Thyroid gland (tissue), 4 donors: ENCODE measurements at regions not wholly inside any gene's neighbourhood (a gene's known extent, or its start where the extent isn't known, plus 50 kb on each side); places are given as distances from the start of the nearest gene placed in this dataset.

Experiments used
- POLR2A ChIP-seq, 2 donors: fragments of 450-650 bp; IDR thresholded peaks; one replicate each; pipeline ENCODE4 v1.6.1; 2017; ENCODE audit warnings: antibody characterized with exemption in 2 of 2, mild to moderate bottlenecking in 2 of 2, moderate library complexity in 1 of 2
- TF ChIP-seq, protein P1 (sequence below), 6 experiments: fragments of 200-600 bp in 3 of 6; fragments of 450-650 bp in 3 of 6; sonication (generic) in 3 of 6; IDR thresholded peaks; one replicate each; pipeline ENCODE4 v1.5.1; 2016 to 2019; ENCODE audit warnings: antibody characterized with exemption in 6 of 6, mild to moderate bottlenecking in 2 of 6, inconsistent platforms in 1 of 6, moderate library complexity in 1 of 6

GRCh38 chr1:65691972-65692371 lies 100.7 kb upstream of the PDE4B start:
- TF ChIP-seq, protein P1, sequence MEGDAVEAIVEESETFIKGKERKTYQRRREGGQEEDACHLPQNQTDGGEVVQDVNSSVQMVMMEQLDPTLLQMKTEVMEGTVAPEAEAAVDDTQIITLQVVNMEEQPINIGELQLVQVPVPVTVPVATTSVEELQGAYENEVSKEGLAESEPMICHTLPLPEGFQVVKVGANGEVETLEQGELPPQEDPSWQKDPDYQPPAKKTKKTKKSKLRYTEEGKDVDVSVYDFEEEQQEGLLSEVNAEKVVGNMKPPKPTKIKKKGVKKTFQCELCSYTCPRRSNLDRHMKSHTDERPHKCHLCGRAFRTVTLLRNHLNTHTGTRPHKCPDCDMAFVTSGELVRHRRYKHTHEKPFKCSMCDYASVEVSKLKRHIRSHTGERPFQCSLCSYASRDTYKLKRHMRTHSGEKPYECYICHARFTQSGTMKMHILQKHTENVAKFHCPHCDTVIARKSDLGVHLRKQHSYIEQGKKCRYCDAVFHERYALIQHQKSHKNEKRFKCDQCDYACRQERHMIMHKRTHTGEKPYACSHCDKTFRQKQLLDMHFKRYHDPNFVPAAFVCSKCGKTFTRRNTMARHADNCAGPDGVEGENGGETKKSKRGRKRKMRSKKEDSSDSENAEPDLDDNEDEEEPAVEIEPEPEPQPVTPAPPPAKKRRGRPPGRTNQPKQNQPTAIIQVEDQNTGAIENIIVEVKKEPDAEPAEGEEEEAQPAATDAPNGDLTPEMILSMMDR (IDR thresholded peaks at IDR 0.05) = no peak
- TF ChIP-seq POLR2A (IDR thresholded peaks at IDR 0.05) = no peak
